Neural cell (in vitro differentiated cells): ENCODE measurements at regions not wholly inside any gene's neighbourhood (a gene's known extent, or its start where the extent isn't known, plus 50 kb on each side); places are given as distances from the start of the nearest gene placed in this dataset.

Source experiments
- H2AFZ ChIP-seq: fragments of 200-600, 300-800 bp; sonication (generic), shearing (Covaris generic); 2 replicates; pipeline ENCODE4 v1.6.0; 2014; ENCODE audit warnings: low read depth, mild to moderate bottlenecking, antibody characterized with exemption, low read length, moderate library complexity
- H3F3A ChIP-seq: fragments of 200-600 bp; shearing (Covaris generic); 2 replicates; pipeline ENCODE4 v1.6.1; 2016; ENCODE audit warnings: mild to moderate bottlenecking, moderate library complexity, mixed read lengths, antibody characterized with exemption, low read length; ENCODE audit not compliant: insufficient read depth, poor library complexity, severe bottlenecking
- H3K27ac ChIP-seq: fragments of 200-600, 300-800 bp; sonication (generic), shearing (Covaris generic); 2 replicates; pipeline ENCODE4 v1.5.1; 2014; ENCODE audit warnings: mild to moderate bottlenecking, low read length, moderate library complexity
- H3K27me3 ChIP-seq: fragments of 300-800, 200-600 bp; sonication (generic), shearing (Covaris generic); 2 replicates; pipeline ENCODE4 v1.6.0; 2014; ENCODE audit warnings: mild to moderate bottlenecking, low read depth, low read length, moderate library complexity; ENCODE audit not compliant: insufficient read depth
- H3K36me3 ChIP-seq: fragments of 300-800, 200-600 bp; sonication (generic), shearing (Covaris generic); 2 replicates; pipeline ENCODE4 v1.5.1; 2014; ENCODE audit warnings: mild to moderate bottlenecking, antibody characterized with exemption, low read length, moderate library complexity; ENCODE audit not compliant: insufficient read depth
- H3K4me2 ChIP-seq: fragments of 300-800, 200-600 bp; sonication (generic), shearing (Covaris generic); 2 replicates; pipeline ENCODE4 v1.6.0; 2014; ENCODE audit warnings: mild to moderate bottlenecking, low read length
- H3K4me3 ChIP-seq: fragments of 300-800, 200-600 bp; sonication (generic), shearing (Covaris generic); 2 replicates; pipeline ENCODE4 v1.5.1; 2014; ENCODE audit warnings: mild to moderate bottlenecking, low read length, moderate library complexity
- H3K79me2 ChIP-seq: fragments of 200-600 bp; shearing (Covaris generic); replicated peaks from 2 replicates; pipeline ENCODE4 v1.6.0; 2014; ENCODE audit warnings: mild to moderate bottlenecking, low read length, moderate library complexity; ENCODE audit not compliant: insufficient read depth
- H3K9ac ChIP-seq: fragments of 300-800, 200-600 bp; sonication (generic), shearing (Covaris generic); 2 replicates; pipeline ENCODE4 v1.6.1; 2016; ENCODE audit warnings: mild to moderate bottlenecking, low read length, mixed read lengths
- H3K9me2 ChIP-seq: fragments of 200-600 bp; shearing (Covaris generic); 2 replicates; pipeline ENCODE4 v1.6.1; 2016; ENCODE audit warnings: mild to moderate bottlenecking, low read length, mixed read lengths; ENCODE audit not compliant: insufficient read depth
- H3K9me3 ChIP-seq: fragments of 200-600, 300-800 bp; sonication (generic), shearing (Covaris generic); 2 replicates; pipeline ENCODE4 v1.6.1; 2016; ENCODE audit warnings: mild to moderate bottlenecking, mixed run types, low read length, moderate library complexity, mixed read lengths
- H4K20me1 ChIP-seq: fragments of 200-600 bp; shearing (Covaris generic); 2 replicates; pipeline ENCODE4 v1.6.1; 2016; ENCODE audit warnings: mild to moderate bottlenecking, mixed run types; ENCODE audit not compliant: insufficient read depth
- CTCF ChIP-seq: fragments of 450-650 bp; IDR thresholded peaks from 2 replicates; pipeline ENCODE4 v1.5.1; 2014; ENCODE audit warnings: antibody characterized with exemption, mild to moderate bottlenecking, moderate library complexity; ENCODE audit not compliant: poor library complexity, severe bottlenecking
- EP300 ChIP-seq: fragments of 450-650 bp; conservative IDR thresholded peaks from 2 replicates; pipeline ENCODE4 v1.6.1; 2014; ENCODE audit warnings: antibody characterized with exemption, mild to moderate bottlenecking, moderate library complexity; ENCODE audit not compliant: poor library complexity, severe bottlenecking
- EZH2 ChIP-seq: fragments of 200-600, 300-800 bp; shearing (Covaris generic), sonication (generic); IDR thresholded peaks from 2 replicates; pipeline ENCODE4 v1.6.1; 2014; ENCODE audit warnings: antibody characterized with exemption, low read length, borderline replicate concordance, mild to moderate bottlenecking; ENCODE audit not compliant: insufficient read depth, poor library complexity, severe bottlenecking
- MXI1 ChIP-seq: fragments of 450-650 bp; conservative IDR thresholded peaks from 2 replicates; pipeline ENCODE4 v1.6.1; 2014; ENCODE audit warnings: antibody characterized with exemption, mild to moderate bottlenecking; ENCODE audit not compliant: poor library complexity, severe bottlenecking
- POLR2AphosphoS5 ChIP-seq: IDR thresholded peaks from 2 replicates; pipeline ENCODE4 v1.6.1; 2012
- RAD21 ChIP-seq: fragments of 450-650 bp; conservative IDR thresholded peaks from 2 replicates; pipeline ENCODE4 v1.6.1; 2014; ENCODE audit warnings: antibody characterized with exemption, mild to moderate bottlenecking, moderate library complexity
- REST ChIP-seq: IDR thresholded peaks from 2 replicates; pipeline ENCODE4 v1.6.1; 2012; ENCODE audit warnings: borderline replicate concordance
- SMC3 ChIP-seq: fragments of 450-650 bp; conservative IDR thresholded peaks from 2 replicates; pipeline ENCODE4 v1.6.1; 2014; ENCODE audit warnings: antibody characterized with exemption, mild to moderate bottlenecking, moderate library complexity; ENCODE audit not compliant: poor library complexity
- TAF1 ChIP-seq: IDR thresholded peaks from 2 replicates; pipeline ENCODE4 v1.6.1; 2012; ENCODE audit warnings: low read depth

DNA sequence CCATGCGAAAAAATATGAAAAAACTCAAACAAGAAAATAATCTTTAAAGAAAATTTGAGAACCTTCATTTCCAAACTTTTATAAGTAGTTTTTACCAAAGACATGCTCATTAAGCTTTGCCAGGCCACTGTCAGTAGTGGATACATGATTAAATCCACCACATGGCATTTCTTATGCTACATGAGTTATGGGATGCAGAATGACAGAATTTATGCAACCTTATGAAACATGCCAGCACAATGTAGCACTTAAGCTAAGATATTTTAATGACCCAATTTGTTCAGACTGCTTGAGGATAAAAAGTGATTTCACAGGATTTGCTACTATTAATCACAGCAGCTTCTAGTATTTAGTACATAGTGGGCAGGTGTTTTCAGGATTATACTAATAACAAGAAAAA, 123.3 kb downstream of the ATP23 start:
- Histone ChIP-seq H3K4me2 (no peak overlapping the region), H3K9me3 (no peaks in the 10 kb centered on the region), H3K9ac (no peak overlapping the region), H3K4me3 (no peak overlapping the region), H3F3A (no peaks in the 10 kb centered on the region), H2AFZ (no peak overlapping the region), H3K9me2 (no peaks in the 10 kb centered on the region), H3K79me2 (no peaks in the 10 kb centered on the region), H3K36me3 (no peaks in the 10 kb centered on the region), H4K20me1 (no peaks in the 10 kb centered on the region), H3K27ac (no peak overlapping the region), H3K27me3 (no peaks in the 10 kb centered on the region)
- no peak for TF ChIP-seq REST
- TF ChIP-seq MXI1: no peak
- TF ChIP-seq SMC3: no peak
- TF ChIP-seq CTCF: no peak
- no peak for TF ChIP-seq POLR2AphosphoS5
- no peak for TF ChIP-seq RAD21
- no peak for TF ChIP-seq EZH2
- no peak for TF ChIP-seq EP300
- no peak for TF ChIP-seq TAF1

DNA sequence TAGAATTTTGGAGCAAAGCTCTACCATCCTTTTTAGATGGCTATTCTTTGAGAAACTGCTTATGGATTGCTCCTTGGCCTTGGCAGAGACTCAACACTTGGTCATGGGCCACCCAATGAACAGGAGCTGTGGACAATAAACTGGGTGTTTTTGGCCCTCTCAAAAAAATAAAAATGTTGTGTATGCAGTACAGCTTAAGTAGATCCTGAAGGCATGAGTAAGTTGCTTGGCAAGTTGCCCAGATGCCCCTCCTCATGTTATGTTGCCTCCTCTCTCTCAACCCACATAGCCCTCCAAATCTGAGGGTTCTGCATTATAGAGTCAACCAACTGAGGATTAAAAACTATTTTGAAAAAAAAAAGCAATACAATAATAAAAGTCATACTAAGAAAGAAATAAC, 124.9 kb downstream of the ATP23 start:
- H3K9me3 ChIP-seq: no peaks in the 10 kb centered on the region
- H4K20me1 ChIP-seq: no peaks in the 10 kb centered on the region
- no peaks in the 10 kb centered on the region for H3K36me3 ChIP-seq
- H3F3A ChIP-seq: no peaks in the 10 kb centered on the region
- no peaks in the 10 kb centered on the region for H3K79me2 ChIP-seq
- H2AFZ ChIP-seq: no peak overlapping the region
- H3K9ac ChIP-seq: no peak overlapping the region
- no peaks in the 10 kb centered on the region for H3K27me3 ChIP-seq
- H3K4me3 ChIP-seq: no peak overlapping the region
- TF ChIP-seq MXI1 (no peak), REST (no peak), EZH2 (no peak), TAF1 (no peak), SMC3 (no peak), RAD21 (no peak), EP300 (no peak), POLR2AphosphoS5 (no peak), CTCF (no peak)
- H3K4me2 ChIP-seq: no peak overlapping the region
- no peaks in the 10 kb centered on the region for H3K9me2 ChIP-seq
- H3K27ac ChIP-seq: no peak overlapping the region
